Hematopoietic multipotent progenitor cell treated with erythropoietin and hydrocortisone succinate and interleukin-3 and kit ligand, for 8 days (in vitro differentiated cells): ENCODE measurements at regions not wholly inside any gene's neighbourhood (a gene's known extent, or its start where the extent isn't known, plus 50 kb on each side); places are given as distances from the start of the nearest gene placed in this dataset.

Source experiments
- DNase-seq: peaks from one replicate; pipeline ENCODE4 v3.0.0-alpha.2; 2015

DNA sequence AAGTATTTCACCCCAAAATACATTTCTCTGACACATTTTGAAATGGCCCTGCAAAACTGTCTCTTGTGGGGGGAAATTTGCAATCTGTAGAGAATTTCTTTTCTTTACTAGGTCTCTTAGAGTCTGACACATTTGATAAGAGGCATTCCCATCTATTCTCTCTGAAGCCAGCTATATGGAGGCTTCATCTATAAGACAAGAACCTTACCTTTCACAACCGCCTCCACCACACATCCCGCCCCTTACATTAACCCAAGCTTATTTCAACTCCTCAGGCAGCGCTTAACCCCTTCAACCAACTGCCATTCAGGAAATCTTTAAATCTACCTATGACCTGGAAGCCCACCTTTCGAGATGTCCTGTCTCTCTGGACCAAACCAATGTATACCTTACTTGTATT, 829.5 kb downstream of the TLE4 start:
- DNase-seq = no peak

GRCh38 chr9:80400624-80401230, 829.0 kb downstream of the TLE4 start:
- no peak for DNase-seq

GRCh38 chr9:80399606-80400005, 827.8 kb downstream of the TLE4 start:
- DNase-seq = no peak

DNA sequence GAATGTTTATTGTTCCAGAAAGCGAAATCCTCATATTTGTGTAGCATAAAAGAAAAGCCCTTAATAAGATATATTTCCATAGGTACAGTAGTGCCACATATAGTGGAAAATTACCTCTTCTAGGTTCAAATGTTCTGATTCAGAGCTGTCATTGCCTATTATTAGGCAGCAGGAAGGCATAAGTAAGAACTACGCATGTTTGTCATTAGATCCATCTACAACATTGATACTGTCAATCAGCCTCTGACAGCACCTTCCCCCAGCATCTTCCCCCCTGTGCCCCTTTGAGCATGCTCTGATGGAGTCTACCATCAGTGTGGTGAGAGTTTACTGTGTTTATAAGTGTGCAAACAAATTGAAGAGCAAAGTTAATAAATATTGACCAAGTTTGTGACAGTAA, 816.1 kb downstream of the TLE4 start:
- DNase-seq = no peak

- no peak for DNase-seq
These were observed 813.5 kb downstream of the TLE4 start for GRCh38 chr9:80385246-80385645.

GRCh38 chr9:80383331-80383730, 811.6 kb downstream of the TLE4 start:
- no peak for DNase-seq

DNA sequence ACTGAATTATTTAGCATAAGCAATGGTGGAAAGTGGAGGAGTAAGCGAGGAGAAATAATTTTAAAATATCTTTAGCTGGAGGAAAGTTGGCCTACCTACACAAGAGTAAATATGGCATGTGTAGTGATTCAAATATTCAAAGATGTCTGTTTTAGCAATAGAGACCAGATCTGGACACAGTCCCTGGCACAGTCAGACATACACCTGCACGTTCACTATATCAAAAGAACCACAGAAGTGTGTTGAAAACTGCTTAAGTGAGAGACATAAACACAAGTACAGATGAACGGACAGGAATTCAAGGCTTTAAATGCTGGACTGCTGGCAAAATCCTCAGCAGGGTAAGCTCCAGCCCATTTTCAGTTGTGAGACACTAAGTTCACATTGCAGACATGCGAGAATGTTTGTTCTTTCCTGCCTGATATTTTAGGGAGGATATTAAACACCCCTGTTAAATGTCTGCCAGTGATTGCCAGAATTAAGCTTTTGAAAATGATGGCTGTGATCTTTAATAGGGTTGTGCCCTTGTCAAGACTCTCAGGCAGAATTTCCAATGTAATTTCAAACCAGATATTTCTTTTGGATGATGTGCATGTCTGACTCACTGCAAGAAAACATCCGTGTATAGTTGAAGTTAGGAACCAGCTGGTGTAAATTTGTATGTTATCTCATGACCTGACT, 810.6 kb downstream of the TLE4 start:
- DNase-seq = no peak

- DNase-seq = no peak
These were observed 808.5 kb downstream of the TLE4 start for GRCh38 chr9:80380301-80380700.

DNA sequence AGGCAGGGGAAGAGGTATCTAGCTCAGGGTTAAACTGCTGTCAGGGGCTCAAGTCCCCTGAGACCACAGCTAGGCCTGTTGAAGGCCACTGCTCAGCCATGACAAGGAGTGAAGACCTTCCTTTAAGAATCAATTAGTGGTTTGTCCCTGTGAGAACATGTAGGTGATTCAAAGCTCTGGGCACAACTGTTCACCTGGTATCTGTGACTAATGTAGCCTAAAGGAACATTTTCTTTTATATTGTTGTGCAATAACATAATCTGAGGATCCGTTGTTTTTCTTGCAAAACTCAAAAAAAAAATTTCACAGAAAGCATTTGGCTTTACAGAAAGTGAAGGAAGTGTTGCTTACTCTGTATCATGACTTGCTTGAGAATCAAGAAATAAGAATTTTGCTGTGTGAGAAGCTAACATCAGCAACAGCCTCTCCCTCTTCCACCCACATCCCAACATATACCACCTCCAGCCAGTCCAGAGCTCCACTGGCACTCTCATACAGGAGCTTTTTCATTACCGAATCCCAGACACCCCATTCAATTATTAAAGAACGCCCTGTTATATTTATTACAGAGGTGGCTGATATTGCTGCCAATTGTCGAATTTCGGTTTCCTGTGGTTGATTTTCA, 807.0 kb downstream of the TLE4 start:
- no peak for DNase-seq

- no peak for DNase-seq
These were observed 804.4 kb downstream of the TLE4 start for GRCh38 chr9:80376180-80376579.

DNA sequence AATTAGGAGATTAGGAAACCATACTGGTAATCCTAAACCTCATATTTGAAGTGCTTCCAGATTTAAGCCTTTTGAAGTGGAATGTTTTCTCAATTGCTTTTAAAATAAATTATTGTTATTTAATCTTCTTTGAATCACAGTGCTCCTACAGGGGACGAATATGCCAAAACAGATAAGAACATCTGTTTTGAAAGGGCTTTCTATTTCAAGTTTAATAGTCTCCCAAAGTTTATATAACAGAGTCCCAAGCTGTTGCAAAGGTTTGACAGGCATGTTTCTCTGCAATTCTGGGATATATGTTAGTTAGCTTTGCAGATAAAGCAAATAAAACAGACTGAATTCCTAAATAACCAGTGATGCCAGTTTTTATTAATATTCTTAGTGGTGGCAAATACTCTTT, 803.7 kb downstream of the TLE4 start:
- no peak for DNase-seq

- DNase-seq = no peak
These were observed 797.9 kb downstream of the TLE4 start for GRCh38 chr9:80369641-80370040.

DNA sequence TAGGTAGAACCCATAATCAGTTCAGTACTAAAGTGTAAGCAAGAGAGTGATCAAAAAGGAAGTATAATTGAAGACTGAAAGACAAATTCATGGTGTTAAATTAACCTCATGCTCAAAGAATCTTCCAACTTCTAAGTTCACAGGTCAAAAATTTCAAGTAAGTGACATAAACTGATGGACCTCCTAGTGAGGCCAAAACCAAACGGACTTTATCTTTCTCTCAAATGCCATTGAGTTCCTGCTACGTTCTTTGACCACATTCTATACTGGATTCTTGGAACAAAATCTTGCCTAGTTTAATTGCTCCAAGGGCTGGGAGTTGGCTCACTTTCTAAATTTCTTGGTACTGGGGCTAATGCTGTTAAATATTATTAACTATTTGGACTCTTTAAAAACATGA, 794.9 kb downstream of the TLE4 start:
- no peak for DNase-seq

DNA sequence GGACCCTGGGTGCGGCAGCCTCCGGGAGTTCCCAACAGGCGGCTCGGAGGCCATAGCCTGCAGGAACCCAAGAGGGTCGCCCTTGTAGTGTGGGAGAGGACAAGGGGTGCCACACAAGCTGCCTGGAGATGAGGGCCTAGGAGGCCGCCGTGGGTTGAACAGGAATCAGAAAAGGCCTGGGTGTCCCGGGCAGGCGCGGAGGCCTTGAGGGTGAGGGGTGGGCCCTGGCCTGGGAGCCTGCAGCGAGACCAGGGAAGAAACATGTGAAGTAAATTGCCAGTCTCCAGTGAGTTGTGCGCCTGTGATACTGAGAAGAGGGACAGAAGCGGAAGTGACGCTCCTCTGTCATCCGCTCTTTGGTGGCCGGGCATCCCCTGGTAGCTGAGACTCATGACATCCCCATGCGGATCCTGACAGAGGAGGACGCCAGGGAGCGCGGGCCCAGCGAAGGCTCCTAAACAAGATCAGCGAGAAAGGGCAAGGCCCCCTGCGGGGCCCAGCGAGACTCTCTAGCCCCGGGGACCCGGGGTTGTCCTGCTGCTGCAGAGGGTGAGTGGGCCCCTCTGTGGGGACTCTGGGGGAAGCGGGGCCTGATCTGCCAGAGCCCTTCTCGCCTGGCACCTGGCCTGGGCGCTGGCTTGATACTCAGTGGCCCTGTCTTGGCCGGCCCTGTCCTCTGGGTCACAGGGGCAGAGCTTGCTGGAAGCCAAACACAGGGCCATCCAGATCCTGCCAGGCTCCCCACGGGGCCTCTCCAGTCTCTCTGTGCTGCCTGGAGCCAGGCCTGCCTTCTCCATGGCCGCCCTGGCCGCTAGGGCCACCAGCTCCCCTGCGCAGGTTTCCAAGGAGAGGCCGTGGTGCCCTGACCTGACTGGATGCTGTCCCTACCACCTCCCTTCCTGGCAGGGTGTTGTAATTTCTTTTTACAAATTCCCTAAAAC, 788.4 kb downstream of the TLE4 start:
- DNase-seq = no peak

GRCh38 chr9:80359291-80359690, 787.5 kb downstream of the TLE4 start:
- DNase-seq = no peak

- DNase-seq = no peak
These were observed 781.2 kb downstream of the TLE4 start for GRCh38 chr9:80352967-80353366.

DNA sequence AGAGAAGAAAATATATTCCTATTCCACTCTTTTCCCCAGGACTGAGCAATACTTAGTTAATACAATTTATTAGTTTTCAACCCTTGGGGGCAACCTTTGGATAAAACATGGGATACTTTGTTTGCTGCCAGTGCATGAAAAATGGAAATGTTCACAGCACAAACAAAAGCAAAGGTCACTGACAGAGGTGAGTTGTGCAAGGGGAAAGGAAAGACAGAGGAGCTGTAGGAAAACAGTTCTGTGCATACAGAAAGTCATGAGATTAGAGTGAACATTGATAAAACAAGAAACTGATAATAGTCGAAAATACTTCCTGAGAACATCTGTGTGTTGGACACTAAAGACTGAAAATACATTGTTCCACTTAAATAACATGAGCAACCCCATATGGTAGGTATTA, 779.8 kb downstream of the TLE4 start:
- DNase-seq = no peak

DNA sequence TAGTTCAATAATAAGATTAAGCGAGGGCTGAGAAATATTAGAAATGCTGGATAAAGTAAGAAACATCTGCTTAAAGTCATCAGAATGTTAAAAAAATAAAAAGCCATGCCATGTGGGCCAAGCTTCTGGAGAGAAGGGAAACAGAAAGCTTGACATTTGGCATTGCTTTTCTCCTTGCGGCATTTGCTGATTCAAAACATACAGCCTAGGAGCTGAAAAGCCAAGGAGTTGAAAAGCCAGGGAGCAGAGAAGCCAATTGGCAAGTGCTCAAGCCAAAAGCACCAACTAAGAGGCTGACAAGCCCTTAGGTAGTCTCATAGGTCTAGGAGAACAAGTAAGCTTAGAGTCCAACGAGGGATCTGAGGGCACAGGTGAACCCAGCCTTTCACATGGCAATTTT, 754.3 kb downstream of the TLE4 start:
- no peak for DNase-seq

DNA sequence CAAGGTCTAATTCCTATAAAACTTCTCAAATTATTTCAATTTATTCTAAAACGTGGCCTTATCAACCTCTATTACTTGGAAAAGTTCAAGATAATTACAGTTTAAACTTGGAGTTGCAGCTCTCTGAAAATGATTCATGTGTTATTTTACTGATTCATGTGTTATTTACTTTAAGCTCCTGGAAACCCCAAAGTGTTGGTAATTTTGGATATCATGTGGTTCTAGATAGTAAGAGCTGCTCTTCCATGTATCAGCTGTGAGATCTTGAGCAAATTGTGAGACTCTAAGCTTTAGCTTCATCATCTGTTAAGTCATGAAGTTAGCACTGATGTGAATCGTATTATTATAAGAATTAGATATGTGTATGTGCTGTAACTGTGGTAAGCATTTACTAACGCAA, 749.2 kb downstream of the TLE4 start:
- DNase-seq = no peak

DNA sequence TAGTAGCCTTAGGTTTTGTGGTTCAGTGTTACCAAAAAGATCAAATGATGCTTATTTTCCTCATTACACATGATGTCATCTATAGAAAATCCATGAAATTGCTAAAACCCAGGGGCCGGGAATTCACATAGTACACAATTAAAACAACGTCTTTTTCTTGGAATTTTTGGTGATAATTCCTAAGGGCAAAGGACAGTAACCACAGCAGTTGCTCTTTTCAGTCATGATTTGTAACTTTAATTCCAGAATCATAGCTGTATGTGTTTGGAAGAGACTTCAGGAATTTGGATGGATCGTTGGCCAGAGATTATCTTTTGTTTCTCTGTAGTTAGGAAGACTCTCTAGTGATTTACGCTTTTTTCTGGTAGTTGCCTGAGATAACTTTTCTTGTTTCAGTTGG, 748.7 kb downstream of the TLE4 start:
- DNase-seq = no peak

GRCh38 chr9:80305136-80305535, 733.4 kb downstream of the TLE4 start:
- DNase-seq = no peak

DNA sequence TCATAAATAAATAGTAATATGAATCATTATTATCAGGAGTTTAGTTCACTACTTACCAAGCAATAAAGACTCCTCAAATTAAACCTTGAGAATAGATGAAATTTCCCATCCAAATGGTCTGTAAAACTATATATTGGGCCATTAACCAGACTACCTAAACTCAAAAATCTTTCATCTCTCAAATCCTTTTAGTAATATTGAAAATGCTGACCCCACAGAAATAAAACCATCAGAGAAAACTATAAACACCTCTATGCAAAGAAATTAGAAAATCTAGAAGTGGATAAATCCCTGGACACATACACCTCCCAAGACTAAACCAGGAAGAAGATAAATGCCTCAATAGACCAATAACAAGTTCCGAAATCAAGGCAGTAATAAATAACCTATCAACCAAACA, 723.2 kb downstream of the TLE4 start:
- no peak for DNase-seq

GRCh38 chr9:80294318-80294717, 722.6 kb downstream of the TLE4 start:
- DNase-seq = no peak

DNA sequence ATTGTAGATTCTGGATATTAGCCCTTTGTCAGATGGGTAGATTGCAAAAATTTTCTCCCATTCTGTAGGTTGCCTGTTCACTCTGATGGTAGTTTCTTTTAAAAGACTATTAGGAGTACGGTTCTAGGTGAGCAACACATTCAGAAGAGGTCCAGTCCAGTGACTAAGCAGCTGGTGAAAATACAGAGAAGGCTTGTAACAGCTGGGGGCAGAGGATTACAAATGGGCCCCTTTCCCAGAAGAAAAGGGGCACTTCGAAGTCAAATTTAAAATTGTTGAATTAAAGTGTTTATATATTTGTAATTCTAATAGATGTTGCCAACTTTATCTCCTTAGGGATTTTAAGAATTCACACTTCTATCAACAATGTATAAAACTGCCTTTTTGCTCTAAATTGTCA, 720.5 kb downstream of the TLE4 start:
- DNase-seq = no peak
